Liver (tissue), 6 donors: ENCODE measurements at regions not wholly inside any gene's neighbourhood (a gene's known extent, or its start where the extent isn't known, plus 50 kb on each side); places are given as distances from the start of the nearest gene placed in this dataset.
"Not testable (repeated sequence)": the region's sequence is repeated elsewhere in the genome, so short reads cannot be mapped to it uniquely, and the experiment has no call there.

ENCODE experiments used
- DNase-seq: peaks from one replicate; pipeline ENCODE4 v3.0.0-alpha.2; 2017; ENCODE audit warnings: low spot score
- H3K27ac ChIP-seq, 2 donors: one replicate each; pipeline ENCODE4 v1.7.0; 2013; ENCODE audit warnings: inconsistent platforms in 2 of 2, low read length in 2 of 2, control low read depth in 1 of 2, low read depth in 1 of 2, mild to moderate bottlenecking in 1 of 2
- H3K27me3 ChIP-seq, 4 donors: one replicate each; pipeline versions ENCODE4 v1.6.1 to v1.7.0; 2013; ENCODE audit warnings: low read length in 3 of 4, inconsistent platforms in 1 of 4, mild to moderate bottlenecking in 1 of 4, moderate library complexity in 1 of 4; ENCODE audit not compliant: control insufficient read depth in 4 of 4, insufficient read depth in 4 of 4
- H3K36me3 ChIP-seq, 4 donors: one replicate each; pipeline versions ENCODE4 v1.6.1 to v1.7.0; 2013; ENCODE audit warnings: low read length in 3 of 4, mild to moderate bottlenecking in 3 of 4, low read depth in 1 of 4, moderate library complexity in 1 of 4; ENCODE audit not compliant: control insufficient read depth in 4 of 4, insufficient read depth in 3 of 4
- H3K4me1 ChIP-seq, 4 donors: one replicate each; pipeline versions ENCODE4 v1.6.1 to v1.7.0; 2013; ENCODE audit warnings: low read length in 3 of 4, mild to moderate bottlenecking in 3 of 4, moderate library complexity in 1 of 4; ENCODE audit not compliant: control insufficient read depth in 4 of 4, insufficient read depth in 4 of 4
- H3K4me3 ChIP-seq, 3 donors: one replicate each; pipeline versions ENCODE4 v1.6.1 to v1.7.0; 2013; ENCODE audit warnings: low read length in 3 of 3, control low read depth in 1 of 3, low read depth in 1 of 3, mild to moderate bottlenecking in 1 of 3
- H3K9ac ChIP-seq, 2 donors: one replicate each; pipeline ENCODE4 v1.7.0; 2013; ENCODE audit warnings: low read length in 2 of 2, mild to moderate bottlenecking in 2 of 2, moderate library complexity in 2 of 2, control low read depth in 1 of 2, low read depth in 1 of 2
- H3K9me3 ChIP-seq, 4 donors: one replicate each; pipeline versions ENCODE4 v1.6.1 to v1.7.0; 2013; ENCODE audit warnings: low read length in 3 of 4; ENCODE audit not compliant: control insufficient read depth in 4 of 4
- WGBS: extraction: QIAGEN DNeasy Blood & Tissue Kit; methylation state at CpG from one replicate; pipeline ENCODE4 v1.1.7; 2013; 5-methylcytosine and 5-hydroxymethylcytosine counted together
- donor health status: healthy.
- donor health status: healthy.
- donor health status: healthy.

GRCh38 chr14:19234059-19234458 lies 200.1 kb downstream of the POTEG start:
- DNase-seq, H3K9me3 ChIP-seq, H3K36me3 ChIP-seq, H3K4me3 ChIP-seq, H3K27ac ChIP-seq, H3K9ac ChIP-seq, H3K27me3 ChIP-seq, H3K4me1 ChIP-seq: not testable (repeated sequence)

- WGBS = 69% methylated on average over 2 of the region's 2 CpGs
- not testable (repeated sequence) for H3K4me1 ChIP-seq, H3K9ac ChIP-seq, H3K27me3 ChIP-seq, H3K4me3 ChIP-seq, H3K27ac ChIP-seq, H3K9me3 ChIP-seq, DNase-seq, H3K36me3 ChIP-seq
These were observed 196.5 kb downstream of the POTEG start for GRCh38 chr14:19237656-19238055.

GRCh38 chr14:19238584-19238983 lies 195.6 kb downstream of the POTEG start:
- not testable (repeated sequence) for H3K4me3 ChIP-seq, H3K27ac ChIP-seq, H3K4me1 ChIP-seq, H3K9ac ChIP-seq, H3K9me3 ChIP-seq, H3K27me3 ChIP-seq, H3K36me3 ChIP-seq, DNase-seq
- WGBS = 66% methylated on average over 3 of the region's 3 CpGs

- DNase-seq, H3K27ac ChIP-seq, H3K4me1 ChIP-seq, H3K27me3 ChIP-seq, H3K9me3 ChIP-seq, H3K36me3 ChIP-seq, H3K9ac ChIP-seq, H3K4me3 ChIP-seq: not testable (repeated sequence)
- WGBS = 75% methylated on average over 9 of the region's 15 CpGs
These were observed 194.2 kb downstream of the POTEG start for GRCh38 chr14:19239981-19240380.

GRCh38 chr14:19240387-19240786 lies 193.8 kb downstream of the POTEG start:
- not testable (repeated sequence) for H3K9ac ChIP-seq, H3K4me1 ChIP-seq, H3K27ac ChIP-seq, H3K36me3 ChIP-seq, DNase-seq, H3K27me3 ChIP-seq, H3K4me3 ChIP-seq, H3K9me3 ChIP-seq
- 76% methylated on average over 13 of the region's 21 CpGs for WGBS

GRCh38 chr14:19241451-19241850 lies 192.7 kb downstream of the POTEG start:
- 68% methylated on average over 12 of the region's 15 CpGs for WGBS
- H3K27ac ChIP-seq, H3K36me3 ChIP-seq, H3K4me1 ChIP-seq, H3K9me3 ChIP-seq, H3K9ac ChIP-seq, H3K27me3 ChIP-seq, DNase-seq, H3K4me3 ChIP-seq: not testable (repeated sequence)

GRCh38 chr14:19242529-19242928 lies 191.6 kb downstream of the POTEG start:
- H3K36me3 ChIP-seq, H3K9ac ChIP-seq, H3K4me3 ChIP-seq, DNase-seq, H3K27me3 ChIP-seq, H3K4me1 ChIP-seq, H3K9me3 ChIP-seq, H3K27ac ChIP-seq: not testable (repeated sequence)
- WGBS = 40% methylated on average over 3 of the region's 15 CpGs

GRCh38 chr14:19266908-19267307 lies 167.2 kb downstream of the POTEG start:
- WGBS = 61% methylated on average over 20 of the region's 40 CpGs
- H3K27ac ChIP-seq, H3K36me3 ChIP-seq, H3K9me3 ChIP-seq, DNase-seq, H3K27me3 ChIP-seq, H3K4me1 ChIP-seq, H3K4me3 ChIP-seq, H3K9ac ChIP-seq: not testable (repeated sequence)

- not testable (repeated sequence) for H3K4me3 ChIP-seq, H3K27ac ChIP-seq, H3K9ac ChIP-seq, H3K9me3 ChIP-seq, DNase-seq, H3K27me3 ChIP-seq, H3K4me1 ChIP-seq, H3K36me3 ChIP-seq
- WGBS = 89% methylated on average over 9 of the region's 16 CpGs
These were observed 166.5 kb downstream of the POTEG start for GRCh38 chr14:19267636-19268035.
